ENCODE measurements at regions not wholly inside any gene's neighbourhood (a gene's known extent, or its start where the extent isn't known, plus 50 kb on each side); places are given as distances from the start of the nearest gene placed in this dataset.

DNA sequence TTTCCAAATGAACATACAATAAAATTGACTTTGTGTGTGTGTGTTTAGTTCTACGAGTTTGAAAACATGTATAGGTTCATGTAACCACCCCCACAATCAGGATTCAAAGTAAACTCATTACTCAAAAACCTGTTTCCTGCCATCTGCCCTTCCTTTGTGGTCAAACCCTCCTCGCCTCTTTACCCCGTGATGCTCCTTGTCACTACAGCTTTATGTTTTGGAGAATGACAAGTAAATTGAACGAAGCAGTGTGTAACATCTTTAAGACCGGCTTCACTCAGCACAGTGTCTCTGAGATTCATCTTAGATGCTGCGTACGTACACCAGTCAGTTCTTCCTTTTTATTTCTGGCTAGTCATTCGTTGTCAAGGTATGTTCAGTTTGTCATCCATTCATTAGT, 54.6 kb upstream of the MKI67 start:
- Histone ChIP-seq H3K4me3 (no peak overlapping the region), H3K4me2 (ENCODE audit: insufficient read depth, low read length) (no peak overlapping the region), H3K9me1 (ENCODE audit: control insufficient read depth, insufficient read depth, low read length) (no peaks in the 10 kb centered on the region), H4K20me1 (replicated peaks; ENCODE audit: control insufficient read depth, insufficient read depth, low read length) (no peaks in the 10 kb centered on the region), H3K36me3 (ENCODE audit: control insufficient read depth, insufficient read depth, low read length) (no peaks in the 10 kb centered on the region), H3K27ac (ENCODE audit: extremely low read depth, low read depth, low read length) (no peak overlapping the region), H2AFZ (ENCODE audit: low read depth, low read length) (no peak overlapping the region), H3K9me3 (replicated peaks; ENCODE audit: control insufficient read depth, insufficient read depth, low read depth, low read length) (no peaks in the 10 kb centered on the region), H3K79me2 (ENCODE audit: control insufficient read depth, insufficient read depth, low read length) (no peaks in the 10 kb centered on the region), H3K27me3 (ENCODE audit: control insufficient read depth in 2 of 2, insufficient read depth in 2 of 2, low read length in 2 of 2) (no peaks in the 10 kb centered on the region), H3K9ac (ENCODE audit: insufficient read depth in 1 of 2, low read depth in 2 of 2, low read length in 2 of 2) (no peak overlapping the region), H3K4me1 (replicated peaks in 1 of 2; ENCODE audit: control insufficient read depth in 2 of 2, insufficient read depth in 2 of 2, low read length in 2 of 2) (no peaks in the 10 kb centered on the region)
- DNase-seq (ENCODE audit: extremely low read depth in 1 of 4, low spot score in 3 of 4) (no peak), ATAC-seq (no peak), FAIRE-seq (no peak)
- CTCF ChIA-PET (ENCODE audit: low intra/inter-chr PET ratio), result no interaction called here
- POLR2A ChIA-PET, result no interaction called here
- no TSS peak for BruUV-seq (replicated peaks)
- 4% methylated on average over 8 of the region's 8 CpGs for WGBS (ENCODE audit: insufficient coverage, low coverage, missing lambda C conversion rate)
- TF ChIP-seq ETV6 (IDR thresholded peaks at IDR 0.05; ENCODE audit: borderline replicate concordance in 1 of 2, low read depth in 2 of 2, low read length in 1 of 2), result no peak
- no peak for TF ChIP-seq ETV6 (CRISPR knock-in tag; IDR thresholded peaks at IDR 0.05; ENCODE audit: borderline replicate concordance)
- in situ Hi-C loops (cut with MboI) (no loop called here), intact Hi-C loops (cut with micrococcal nuclease) (no loop called here)

DNA sequence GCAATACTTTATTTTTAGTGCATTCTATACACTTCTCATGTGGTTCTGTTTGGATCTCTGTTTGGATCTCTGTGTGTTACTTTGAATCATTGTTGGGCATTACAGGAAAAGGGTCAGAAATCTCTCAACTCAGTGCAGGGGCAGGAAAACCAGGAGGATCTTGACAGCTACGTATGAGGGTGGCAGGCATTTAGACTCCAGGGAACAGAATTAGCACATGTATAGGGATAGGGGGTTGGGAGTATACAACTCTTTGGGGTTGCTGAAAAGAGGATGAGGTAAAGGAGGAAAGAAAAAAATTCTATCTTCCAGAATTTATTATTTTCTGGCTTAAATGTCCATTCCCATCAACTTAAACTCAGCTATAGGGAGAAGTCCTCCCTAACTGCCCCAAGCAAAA, 59.4 kb upstream of the MKI67 start:
- Histone ChIP-seq H3K9me3 (replicated peaks; ENCODE audit: control insufficient read depth, insufficient read depth, low read depth, low read length) (no peaks in the 10 kb centered on the region), H3K36me3 (ENCODE audit: control insufficient read depth, insufficient read depth, low read length) (no peaks in the 10 kb centered on the region), H3K79me2 (ENCODE audit: control insufficient read depth, insufficient read depth, low read length) (no peaks in the 10 kb centered on the region), H3K9ac (ENCODE audit: insufficient read depth in 1 of 2, low read depth in 2 of 2, low read length in 2 of 2) (no peak overlapping the region), H3K4me1 (replicated peaks in 1 of 2; ENCODE audit: control insufficient read depth in 2 of 2, insufficient read depth in 2 of 2, low read length in 2 of 2) (no peaks in the 10 kb centered on the region), H3K27me3 (ENCODE audit: control insufficient read depth in 2 of 2, insufficient read depth in 2 of 2, low read length in 2 of 2) (0 out of 5 replicates have a peak, but pooled peaks cover 0 to 4% of the 10 kb centered on the region in 2 experiments), H3K27ac (ENCODE audit: extremely low read depth, low read depth, low read length) (no peak overlapping the region), H4K20me1 (replicated peaks; ENCODE audit: control insufficient read depth, insufficient read depth, low read length) (no peaks in the 10 kb centered on the region), H3K4me3 (no peak overlapping the region), H3K4me2 (ENCODE audit: insufficient read depth, low read length) (no peak overlapping the region), H3K9me1 (ENCODE audit: control insufficient read depth, insufficient read depth, low read length) (no peaks in the 10 kb centered on the region), H2AFZ (ENCODE audit: low read depth, low read length) (no peak overlapping the region)
- intact Hi-C loops (cut with micrococcal nuclease) (no loop called here), in situ Hi-C loops (cut with MboI) (no loop called here)
- ChIA-PET POLR2A (interaction anchor here (1.0 kb wide), 1 partner anchor 12 kb away, joined by 3 read pairs; no protein-coding TSS in a partner anchor), CTCF (ENCODE audit: low intra/inter-chr PET ratio) (no interaction called here)
- BruUV-seq (replicated peaks), result no TSS peak
- DNase-seq (ENCODE audit: extremely low read depth in 1 of 4, low spot score in 3 of 4) (no peak), FAIRE-seq (no peak), ATAC-seq (no peak)
- WGBS (ENCODE audit: insufficient coverage, low coverage, missing lambda C conversion rate), result 0% methylated on average over 1 of the region's 1 CpG
- TF ChIP-seq RBM22 (IDR thresholded peaks at IDR 0.05; ENCODE audit: low read depth, low read length, poor library complexity, severe bottlenecking), result no peak
- no peak for TF ChIP-seq ZNF263 (CRISPR knock-in tag; IDR thresholded peaks at IDR 0.05; ENCODE audit: borderline replicate concordance)
- no peak for TF ChIP-seq TRIM28 (IDR thresholded peaks at IDR 0.05)
- TF ChIP-seq, protein P1, sequence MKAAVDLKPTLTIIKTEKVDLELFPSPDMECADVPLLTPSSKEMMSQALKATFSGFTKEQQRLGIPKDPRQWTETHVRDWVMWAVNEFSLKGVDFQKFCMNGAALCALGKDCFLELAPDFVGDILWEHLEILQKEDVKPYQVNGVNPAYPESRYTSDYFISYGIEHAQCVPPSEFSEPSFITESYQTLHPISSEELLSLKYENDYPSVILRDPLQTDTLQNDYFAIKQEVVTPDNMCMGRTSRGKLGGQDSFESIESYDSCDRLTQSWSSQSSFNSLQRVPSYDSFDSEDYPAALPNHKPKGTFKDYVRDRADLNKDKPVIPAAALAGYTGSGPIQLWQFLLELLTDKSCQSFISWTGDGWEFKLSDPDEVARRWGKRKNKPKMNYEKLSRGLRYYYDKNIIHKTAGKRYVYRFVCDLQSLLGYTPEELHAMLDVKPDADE (conservative IDR thresholded peaks at IDR 0.05; ENCODE audit: control insufficient read depth, low read depth, low read length), result no peak
- TF ChIP-seq HNRNPL (IDR thresholded peaks at IDR 0.05; ENCODE audit: low read depth, low read length), result no peak
- TF ChIP-seq ZNF347 (CRISPR knock-in tag; IDR thresholded peaks at IDR 0.05; ENCODE audit: low read depth), result no peak
- TF ChIP-seq ZNF124 (CRISPR knock-in tag; IDR thresholded peaks at IDR 0.05), result no peak
- no peak for TF ChIP-seq BMI1 (IDR thresholded peaks at IDR 0.05; ENCODE audit: low read length)
- no peak for TF ChIP-seq ZNF431 (CRISPR knock-in tag; IDR thresholded peaks at IDR 0.05)
- TF ChIP-seq EGR1 (conservative IDR thresholded peaks at IDR 0.05), result no peak
- TF ChIP-seq PHB (CRISPR knock-in tag; IDR thresholded peaks at IDR 0.05), result no peak
- TF ChIP-seq ZNF143 (CRISPR knock-in tag; IDR thresholded peaks at IDR 0.05), result no peak

Data from K562 (cell line).